Left lung (tissue), 4 donors: ENCODE measurements at regions not wholly inside any gene's neighbourhood (a gene's known extent, or its start where the extent isn't known, plus 50 kb on each side); places are given as distances from the start of the nearest gene placed in this dataset.

Experiments
- ATAC-seq: fragments of 200-7000 bp; cut with Tn5 transposase; one replicate; pipeline ENCODE4 v1.9.1; 2020; ENCODE audit warnings: moderate library complexity
- DNase-seq, 4 donors: peaks; one replicate each; pipeline ENCODE4 v3.0.0-alpha.2; 2013 to 2020
- H3K27ac ChIP-seq, 2 donors: fragments of 200-600 bp; sonication (generic) in 1 of 2; one replicate each; pipeline versions ENCODE4 v1.5.0 to v1.8.0; 2020 to 2021
- H3K27me3 ChIP-seq, 2 donors: fragments of 200-600 bp; sonication (generic) in 1 of 2; one replicate each; pipeline versions ENCODE4 v1.5.0 to v1.8.0; 2020 to 2021
- H3K36me3 ChIP-seq, 2 donors: fragments of 200-600 bp; sonication (generic) in 1 of 2; one replicate each; pipeline versions ENCODE4 v1.5.0 to v1.8.0; 2020 to 2021
- H3K4me1 ChIP-seq, 2 donors: fragments of 200-600 bp; one replicate each; pipeline ENCODE4 v1.8.0; 2021
- H3K4me3 ChIP-seq, 2 donors: fragments of 200-600 bp; sonication (generic) in 1 of 2; one replicate each; pipeline versions ENCODE4 v1.5.0 to v1.8.0; 2020 to 2021; ENCODE audit warnings: mild to moderate bottlenecking in 1 of 2
- H3K9me3 ChIP-seq, 2 donors: fragments of 200-600 bp; sonication (generic) in 1 of 2; one replicate each; pipeline versions ENCODE4 v1.5.0 to v1.8.0; 2020 to 2021
- intact Hi-C, 2 donors: fragments of 100-400 bp; cut with DNase I; formaldehyde crosslinking; loops; one replicate each; pipeline versions ENCODE4 v1.11.2 to v1.14.2; 2022
- TF ChIP-seq, protein P1 (sequence below), 2 donors: fragments of 200-600 bp; sonication (generic) in 1 of 2; IDR thresholded peaks; one replicate each; pipeline versions ENCODE4 v1.5.0 to v1.8.0; 2021; ENCODE audit warnings: antibody characterized with exemption in 2 of 2
- donor health status: DM: no; HTN: yes; CAD: no.
- donor health status: DM: no; HTN: no; CAD: no.

DNA sequence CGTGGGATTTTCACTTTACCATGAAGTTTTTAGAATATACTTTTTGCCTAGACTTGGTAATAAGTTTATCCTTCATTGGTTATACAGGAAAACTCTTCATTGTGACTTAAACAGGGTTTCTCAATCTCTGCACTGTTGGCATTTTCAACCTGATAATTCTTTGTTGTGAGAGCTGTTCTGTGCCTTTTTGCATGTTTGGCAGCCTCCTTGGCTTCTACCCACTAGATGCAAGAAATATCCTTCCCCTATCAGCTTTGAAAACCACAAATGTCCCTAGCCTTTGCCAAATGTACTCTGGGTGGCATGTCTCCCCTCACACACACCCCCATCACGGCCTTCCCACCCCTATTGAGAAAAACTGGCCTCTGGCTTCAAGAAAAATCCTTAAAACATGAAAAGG lies 180.9 kb downstream of the ESM1 start:
- Histone ChIP-seq H3K27me3 (no peaks in the 10 kb centered on the region), H3K4me3 (no peak overlapping the region), H3K27ac (no peak overlapping the region), H3K36me3 (no peaks in the 10 kb centered on the region), H3K4me1 (peaks cover 0 to 7% of the 10 kb centered on the region in 2 donors), H3K9me3 (no peaks in the 10 kb centered on the region)
- ATAC-seq (no peak), DNase-seq (no peak)
- intact Hi-C loops = no loop called here
- TF ChIP-seq, protein P1, sequence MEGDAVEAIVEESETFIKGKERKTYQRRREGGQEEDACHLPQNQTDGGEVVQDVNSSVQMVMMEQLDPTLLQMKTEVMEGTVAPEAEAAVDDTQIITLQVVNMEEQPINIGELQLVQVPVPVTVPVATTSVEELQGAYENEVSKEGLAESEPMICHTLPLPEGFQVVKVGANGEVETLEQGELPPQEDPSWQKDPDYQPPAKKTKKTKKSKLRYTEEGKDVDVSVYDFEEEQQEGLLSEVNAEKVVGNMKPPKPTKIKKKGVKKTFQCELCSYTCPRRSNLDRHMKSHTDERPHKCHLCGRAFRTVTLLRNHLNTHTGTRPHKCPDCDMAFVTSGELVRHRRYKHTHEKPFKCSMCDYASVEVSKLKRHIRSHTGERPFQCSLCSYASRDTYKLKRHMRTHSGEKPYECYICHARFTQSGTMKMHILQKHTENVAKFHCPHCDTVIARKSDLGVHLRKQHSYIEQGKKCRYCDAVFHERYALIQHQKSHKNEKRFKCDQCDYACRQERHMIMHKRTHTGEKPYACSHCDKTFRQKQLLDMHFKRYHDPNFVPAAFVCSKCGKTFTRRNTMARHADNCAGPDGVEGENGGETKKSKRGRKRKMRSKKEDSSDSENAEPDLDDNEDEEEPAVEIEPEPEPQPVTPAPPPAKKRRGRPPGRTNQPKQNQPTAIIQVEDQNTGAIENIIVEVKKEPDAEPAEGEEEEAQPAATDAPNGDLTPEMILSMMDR (IDR thresholded peaks at IDR 0.05) = no peak

DNA sequence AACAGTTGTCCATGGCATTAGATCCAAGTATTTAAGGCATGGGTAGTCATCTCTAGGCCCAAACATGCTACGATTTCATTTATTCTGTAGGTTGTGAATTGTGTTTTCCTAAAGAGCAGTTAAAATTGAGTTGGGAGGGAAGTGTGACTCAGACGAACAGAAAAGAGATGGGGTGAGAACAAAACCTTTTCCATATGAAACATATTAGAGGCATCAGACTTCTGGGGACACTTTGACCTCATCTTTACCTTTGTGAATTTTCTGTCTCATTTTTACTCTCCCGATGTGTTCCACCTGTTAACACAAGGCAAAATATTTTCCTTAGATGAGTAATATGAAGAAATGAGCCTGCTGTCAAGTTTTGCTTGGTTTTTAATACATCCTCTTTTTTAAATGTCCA lies 181.3 kb downstream of the ESM1 start:
- no peak overlapping the region for H3K27ac ChIP-seq
- intact Hi-C loops = no loop called here

DNA sequence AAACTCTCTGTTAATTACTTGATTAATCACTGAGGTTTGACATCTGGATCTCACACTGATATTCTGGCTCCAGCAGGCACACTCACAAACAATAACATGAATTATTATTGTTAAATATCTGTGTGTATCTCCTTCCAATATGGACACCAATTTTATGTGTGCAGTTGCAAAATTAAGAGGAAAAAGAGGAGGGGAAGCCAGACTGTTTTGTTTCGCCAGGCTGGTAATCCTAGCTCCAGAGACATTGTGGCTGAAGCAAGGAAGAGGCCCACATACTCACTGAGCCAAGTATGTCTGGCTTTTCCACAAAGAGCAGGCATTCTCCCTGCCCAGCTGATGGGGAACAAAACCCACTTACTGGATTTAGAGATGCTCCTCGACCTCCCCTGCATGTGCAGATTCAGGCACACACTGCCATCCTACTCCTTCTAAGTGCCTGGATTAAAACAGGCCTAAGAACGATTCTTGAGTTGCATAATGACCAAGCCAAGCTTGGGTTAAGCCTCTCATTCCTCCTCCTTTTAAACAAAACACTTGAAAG lies 181.9 kb downstream of the ESM1 start:
- Histone ChIP-seq H3K4me1 (peaks cover 0 to 7% of the 10 kb centered on the region in 2 donors), H3K27me3 (no peaks in the 10 kb centered on the region), H3K4me3 (no peak overlapping the region), H3K36me3 (no peaks in the 10 kb centered on the region), H3K27ac (no peak overlapping the region), H3K9me3 (no peaks in the 10 kb centered on the region)
- intact Hi-C loops = no loop called here
- TF ChIP-seq, protein P1 (IDR thresholded peaks at IDR 0.05) = no peak
- ATAC-seq (peak; percentile 22), DNase-seq (no peak)

More for the DNA sequence above, 181.3 kb downstream of the ESM1 start:
- Histone ChIP-seq H3K9me3 (no peaks in the 10 kb centered on the region), H3K27me3 (no peaks in the 10 kb centered on the region), H3K4me1 (peaks cover 0 to 7% of the 10 kb centered on the region in 2 donors), H3K4me3 (no peak overlapping the region), H3K36me3 (no peaks in the 10 kb centered on the region)
- TF ChIP-seq, protein P1 (IDR thresholded peaks at IDR 0.05) = no peak
- ATAC-seq = no peak
- DNase-seq = no peak

DNA sequence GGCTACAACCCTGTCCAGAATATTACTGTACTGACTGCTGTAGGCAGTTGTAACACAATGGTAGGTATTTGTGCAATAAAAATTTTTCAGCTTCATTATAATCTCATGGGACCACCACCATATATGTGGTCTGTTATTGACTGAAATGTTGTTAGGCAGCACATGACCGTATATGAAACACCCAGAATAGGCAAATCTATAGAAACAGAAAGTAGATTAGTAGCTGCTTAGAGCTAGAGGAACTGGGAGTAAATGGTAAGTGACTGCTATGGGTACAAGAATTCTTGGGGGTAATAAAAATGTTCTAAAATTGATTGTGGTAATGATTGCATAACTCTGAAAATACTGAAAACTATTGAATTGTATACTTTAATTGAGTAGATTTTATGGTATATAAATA lies 185.7 kb downstream of the ESM1 start:
- H3K4me1 ChIP-seq = no peaks in the 10 kb centered on the region
- H3K36me3 ChIP-seq = no peaks in the 10 kb centered on the region
- intact Hi-C loops = no loop called here
- no peaks in the 10 kb centered on the region for H3K9me3 ChIP-seq
- ATAC-seq = no peak
- H3K4me3 ChIP-seq = no peak overlapping the region
- H3K27me3 ChIP-seq = no peaks in the 10 kb centered on the region
- TF ChIP-seq, protein P1 (IDR thresholded peaks at IDR 0.05) = no peak
- no peak overlapping the region for H3K27ac ChIP-seq
- no peak for DNase-seq

DNA sequence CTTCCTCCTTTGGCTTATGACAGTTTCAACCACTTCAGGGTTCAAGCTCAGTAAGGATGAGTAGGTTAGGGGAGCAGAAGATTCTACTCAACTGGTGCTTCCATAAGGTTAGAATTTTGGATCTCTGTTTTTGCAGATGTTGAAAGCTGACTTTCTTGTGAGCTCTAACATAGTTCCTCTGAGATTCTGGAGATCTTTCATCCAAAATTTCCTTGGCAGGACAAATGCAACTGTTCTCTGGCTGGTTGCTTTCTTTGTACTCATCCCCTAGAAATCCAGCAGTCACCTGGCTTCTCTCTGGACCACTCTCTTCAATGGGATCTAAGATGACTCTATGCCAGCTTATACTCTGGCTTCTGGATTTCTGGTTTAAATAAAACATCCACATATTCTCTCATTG lies 189.6 kb downstream of the ESM1 start:
- ATAC-seq = no peak
- TF ChIP-seq, protein P1 (IDR thresholded peaks at IDR 0.05) = no peak
- Histone ChIP-seq H3K27me3 (no peaks in the 10 kb centered on the region), H3K4me3 (no peak overlapping the region), H3K9me3 (no peaks in the 10 kb centered on the region), H3K4me1 (no peaks in the 10 kb centered on the region), H3K27ac (no peak overlapping the region), H3K36me3 (no peaks in the 10 kb centered on the region)
- DNase-seq = no peak
- intact Hi-C loops = no loop called here
